GM20000 (cell line): ENCODE measurements at regions not wholly inside any gene's neighbourhood (a gene's known extent, or its start where the extent isn't known, plus 50 kb on each side); places are given as distances from the start of the nearest gene placed in this dataset.
"Not testable (repeated sequence)": the region's sequence is repeated elsewhere in the genome, so short reads cannot be mapped to it uniquely, and the experiment has no call there.

ENCODE experiments used
- DNase-seq: peaks from one replicate; pipeline ENCODE4 v3.0.0; 2012; ENCODE audit warnings: low spot score
- CTCF ChIP-seq: IDR thresholded peaks from 2 replicates; pipeline ENCODE4 v1.5.1; 2012; ENCODE audit warnings: mild to moderate bottlenecking, control low read depth; ENCODE audit errors: extremely low read depth, missing control alignments

GRCh38 chr11:25613865-25614264 lies 718.1 kb upstream of the ANO3 start:
- TF ChIP-seq CTCF: no peak
- no peak for DNase-seq

- no peak for TF ChIP-seq CTCF
- no peak for DNase-seq
These were observed 716.9 kb upstream of the ANO3 start for GRCh38 chr11:25615069-25615468.

- TF ChIP-seq CTCF: no peak
- no peak for DNase-seq
These were observed 716.1 kb upstream of the ANO3 start for GRCh38 chr11:25615841-25616240.

- no peak for DNase-seq
- no peak for TF ChIP-seq CTCF
These were observed 706.8 kb upstream of the ANO3 start for GRCh38 chr11:25625094-25625493.

GRCh38 chr11:25628030-25628429 lies 703.9 kb upstream of the ANO3 start:
- TF ChIP-seq CTCF: no peak
- DNase-seq: no peak

- DNase-seq: no peak
- no peak for TF ChIP-seq CTCF
These were observed 698.7 kb upstream of the ANO3 start for GRCh38 chr11:25633230-25633629.

- not testable (repeated sequence) for DNase-seq
These were observed 682.7 kb upstream of the ANO3 start for GRCh38 chr11:25649220-25649619.

GRCh38 chr11:25650319-25650718 lies 681.6 kb upstream of the ANO3 start:
- no peak for DNase-seq
- no peak for TF ChIP-seq CTCF
